ENCODE measurements at regions not wholly inside any gene's neighbourhood (a gene's known extent, or its start where the extent isn't known, plus 50 kb on each side); places are given as distances from the start of the nearest gene placed in this dataset.

- DNase-seq = no peak
- Histone ChIP-seq H3K4me1 (peaks cover 0 to 7% (median 3%) of the 10 kb centered on the region in 4 donors), H3K27ac (no peak overlapping the region), H3K27me3 (no peaks in the 10 kb centered on the region), H3K36me3 (no peaks in the 10 kb centered on the region), H3K9me3 (no peaks in the 10 kb centered on the region), H3K4me3 (no peak overlapping the region)
- 81 to 93% methylated on average over 2 of the region's 2 CpGs for WGBS, 2 donors
- intact Hi-C loops (cut with DNase I) = no loop called here
- no peak for TF ChIP-seq POLR2A (IDR thresholded peaks at IDR 0.05)
- TF ChIP-seq POLR2AphosphoS5 (IDR thresholded peaks at IDR 0.05) = no peak
- no peak for TF ChIP-seq EP300 (IDR thresholded peaks at IDR 0.05)
- TF ChIP-seq, protein P1, sequence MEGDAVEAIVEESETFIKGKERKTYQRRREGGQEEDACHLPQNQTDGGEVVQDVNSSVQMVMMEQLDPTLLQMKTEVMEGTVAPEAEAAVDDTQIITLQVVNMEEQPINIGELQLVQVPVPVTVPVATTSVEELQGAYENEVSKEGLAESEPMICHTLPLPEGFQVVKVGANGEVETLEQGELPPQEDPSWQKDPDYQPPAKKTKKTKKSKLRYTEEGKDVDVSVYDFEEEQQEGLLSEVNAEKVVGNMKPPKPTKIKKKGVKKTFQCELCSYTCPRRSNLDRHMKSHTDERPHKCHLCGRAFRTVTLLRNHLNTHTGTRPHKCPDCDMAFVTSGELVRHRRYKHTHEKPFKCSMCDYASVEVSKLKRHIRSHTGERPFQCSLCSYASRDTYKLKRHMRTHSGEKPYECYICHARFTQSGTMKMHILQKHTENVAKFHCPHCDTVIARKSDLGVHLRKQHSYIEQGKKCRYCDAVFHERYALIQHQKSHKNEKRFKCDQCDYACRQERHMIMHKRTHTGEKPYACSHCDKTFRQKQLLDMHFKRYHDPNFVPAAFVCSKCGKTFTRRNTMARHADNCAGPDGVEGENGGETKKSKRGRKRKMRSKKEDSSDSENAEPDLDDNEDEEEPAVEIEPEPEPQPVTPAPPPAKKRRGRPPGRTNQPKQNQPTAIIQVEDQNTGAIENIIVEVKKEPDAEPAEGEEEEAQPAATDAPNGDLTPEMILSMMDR (IDR thresholded peaks at IDR 0.05) = no peak
Observed at GRCh38 chr5:40361378-40361777, 318.3 kb upstream of the PTGER4 start.

GRCh38 chr5:40360685-40361084, 319.0 kb upstream of the PTGER4 start:
- TF ChIP-seq EP300 (IDR thresholded peaks at IDR 0.05) = no peak
- TF ChIP-seq, protein P1 (IDR thresholded peaks at IDR 0.05) = no peak
- TF ChIP-seq POLR2A (IDR thresholded peaks at IDR 0.05) = no peak
- TF ChIP-seq POLR2AphosphoS5 (IDR thresholded peaks at IDR 0.05) = no peak
- H3K27ac ChIP-seq = no peak overlapping the region
- H3K27me3 ChIP-seq = no peaks in the 10 kb centered on the region
- intact Hi-C loops (cut with DNase I) = no loop called here
- DNase-seq = no peak
- H3K4me3 ChIP-seq = no peak overlapping the region
- WGBS, 2 donors = 29 to 83% methylated on average over 2 of the region's 2 CpGs
- peaks cover 0 to 7% (median 3%) of the 10 kb centered on the region in 4 donors for H3K4me1 ChIP-seq
- H3K9me3 ChIP-seq = no peaks in the 10 kb centered on the region
- H3K36me3 ChIP-seq = no peaks in the 10 kb centered on the region

DNA sequence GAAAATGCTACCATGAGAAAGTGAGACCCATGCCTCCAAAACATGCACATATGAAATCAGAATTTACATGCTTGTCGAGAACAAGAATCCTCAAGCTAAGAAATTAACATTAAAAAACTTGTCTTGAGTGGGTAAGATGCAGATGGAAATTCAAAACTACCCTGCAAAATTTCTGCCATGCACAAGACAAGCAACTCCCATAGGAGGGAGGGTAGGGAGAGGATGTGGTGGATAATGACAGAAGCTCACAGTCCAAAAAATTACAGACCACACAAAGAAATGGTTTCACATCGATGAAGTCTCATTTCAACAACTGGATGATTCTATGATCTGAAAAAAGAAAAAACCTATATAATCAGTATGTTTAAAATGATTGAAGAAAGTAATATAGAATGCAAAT, 319.9 kb upstream of the PTGER4 start:
- H3K4me3 ChIP-seq = no peak overlapping the region
- H3K4me1 ChIP-seq = peaks cover 0 to 7% (median 3%) of the 10 kb centered on the region in 4 donors
- H3K27ac ChIP-seq = no peak overlapping the region
- H3K9me3 ChIP-seq = no peaks in the 10 kb centered on the region
- TF ChIP-seq, protein P1 (IDR thresholded peaks at IDR 0.05) = no peak
- TF ChIP-seq POLR2A (IDR thresholded peaks at IDR 0.05) = no peak
- TF ChIP-seq POLR2AphosphoS5 (IDR thresholded peaks at IDR 0.05) = no peak
- TF ChIP-seq EP300 (IDR thresholded peaks at IDR 0.05) = no peak
- no peaks in the 10 kb centered on the region for H3K27me3 ChIP-seq
- H3K36me3 ChIP-seq = no peaks in the 10 kb centered on the region
- intact Hi-C loops (cut with DNase I) = no loop called here
- DNase-seq = no peak
- WGBS, 2 donors = 77 to 87% methylated on average over 2 of the region's 2 CpGs

- Histone ChIP-seq H3K27me3 (no peaks in the 10 kb centered on the region), H3K9me3 (no peaks in the 10 kb centered on the region), H3K4me1 (peaks cover 0 to 7% (median 3%) of the 10 kb centered on the region in 4 donors), H3K4me3 (no peak overlapping the region), H3K36me3 (no peaks in the 10 kb centered on the region), H3K27ac (no peak overlapping the region)
- TF ChIP-seq, protein P1 (IDR thresholded peaks at IDR 0.05) = no peak
- TF ChIP-seq POLR2A (IDR thresholded peaks at IDR 0.05) = no peak
- no peak for TF ChIP-seq EP300 (IDR thresholded peaks at IDR 0.05)
- TF ChIP-seq POLR2AphosphoS5 (IDR thresholded peaks at IDR 0.05) = no peak
- intact Hi-C loops (cut with DNase I) = no loop called here
- 94 to 96% methylated on average over 1 of the region's 1 CpG for WGBS, 2 donors
- DNase-seq = no peak
Observed at GRCh38 chr5:40359093-40359492, 320.6 kb upstream of the PTGER4 start.

GRCh38 chr5:40356248-40356647, 323.5 kb upstream of the PTGER4 start:
- H3K36me3 ChIP-seq = no peaks in the 10 kb centered on the region
- H3K27me3 ChIP-seq = no peaks in the 10 kb centered on the region
- no peaks in the 10 kb centered on the region for H3K9me3 ChIP-seq
- H3K27ac ChIP-seq = no peak overlapping the region
- no peak for DNase-seq
- no peak overlapping the region for H3K4me3 ChIP-seq
- TF ChIP-seq, protein P1 (IDR thresholded peaks at IDR 0.05) = no peak
- TF ChIP-seq POLR2AphosphoS5 (IDR thresholded peaks at IDR 0.05) = no peak
- no peak for TF ChIP-seq POLR2A (IDR thresholded peaks at IDR 0.05)
- TF ChIP-seq EP300 (IDR thresholded peaks at IDR 0.05) = no peak
- 70 to 75% methylated on average over 1 of the region's 1 CpG for WGBS, 2 donors
- intact Hi-C loops (cut with DNase I) = no loop called here
- H3K4me1 ChIP-seq = peaks cover 0 to 7% (median 3%) of the 10 kb centered on the region in 4 donors
